Inferior parietal cortex (tissue), 1 donor: ENCODE measurements at regions not wholly inside any gene's neighbourhood (a gene's known extent, or its start where the extent isn't known, plus 50 kb on each side); places are given as distances from the start of the nearest gene placed in this dataset.

Experiments used
- DNase-seq: peaks from one replicate; pipeline ENCODE4 v3.0.0-alpha.2; 2016; ENCODE audit errors: extremely low spot score

DNA sequence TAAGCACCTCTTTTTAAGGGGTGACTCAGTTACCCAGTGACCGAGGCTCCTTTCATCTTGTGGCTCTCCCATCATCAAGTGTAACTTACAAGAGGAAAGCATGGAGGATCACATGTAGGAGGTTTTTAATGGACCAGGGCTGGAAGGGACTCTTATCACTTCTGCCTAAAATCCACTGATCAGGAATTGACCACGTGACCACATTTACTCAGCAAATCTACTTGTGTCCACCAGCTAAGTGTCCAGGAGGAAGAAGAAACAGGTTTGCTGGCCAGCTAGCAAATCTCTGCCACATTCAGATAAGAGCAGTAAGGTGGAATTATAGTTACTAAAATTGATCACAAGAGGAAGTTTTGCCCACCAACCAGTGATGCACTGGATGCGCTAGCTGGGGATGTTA, 486.0 kb downstream of the ENC1 start:
- no peak for DNase-seq

- DNase-seq, result no peak
These were observed 487.2 kb downstream of the ENC1 start for GRCh38 chr5:74153255-74153790.

DNA sequence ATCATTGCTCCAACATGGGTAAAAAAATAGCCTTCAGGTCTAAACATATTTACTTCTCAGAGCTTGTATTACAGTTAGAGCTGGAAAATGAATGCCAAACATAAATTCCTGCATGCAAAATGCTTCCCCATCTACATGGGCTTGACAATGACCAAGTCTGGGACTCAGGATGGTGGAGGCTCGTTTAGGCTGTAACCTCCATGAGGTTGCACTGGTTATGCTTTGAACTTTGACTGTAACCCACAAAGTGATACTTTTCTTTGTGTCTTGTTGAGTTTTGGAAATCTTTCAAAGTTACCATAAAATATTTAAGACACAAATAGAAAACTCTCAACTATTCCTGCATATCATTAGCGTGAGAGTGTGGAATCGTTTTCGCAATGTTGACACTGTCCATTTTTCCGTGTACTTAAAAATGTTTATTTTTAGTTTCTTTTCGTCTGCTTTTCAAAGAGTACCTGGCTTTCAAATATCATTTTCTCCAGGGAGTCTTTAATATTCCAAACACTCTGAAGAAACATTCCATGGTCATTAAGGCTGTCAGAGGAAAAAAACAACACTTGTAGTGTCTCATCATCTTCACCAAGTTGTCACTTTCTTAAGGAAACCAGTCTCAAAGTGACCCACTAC, 487.8 kb downstream of the ENC1 start:
- no peak for DNase-seq

- DNase-seq, result no peak
These were observed 488.4 kb downstream of the ENC1 start for GRCh38 chr5:74152136-74152535.

DNA sequence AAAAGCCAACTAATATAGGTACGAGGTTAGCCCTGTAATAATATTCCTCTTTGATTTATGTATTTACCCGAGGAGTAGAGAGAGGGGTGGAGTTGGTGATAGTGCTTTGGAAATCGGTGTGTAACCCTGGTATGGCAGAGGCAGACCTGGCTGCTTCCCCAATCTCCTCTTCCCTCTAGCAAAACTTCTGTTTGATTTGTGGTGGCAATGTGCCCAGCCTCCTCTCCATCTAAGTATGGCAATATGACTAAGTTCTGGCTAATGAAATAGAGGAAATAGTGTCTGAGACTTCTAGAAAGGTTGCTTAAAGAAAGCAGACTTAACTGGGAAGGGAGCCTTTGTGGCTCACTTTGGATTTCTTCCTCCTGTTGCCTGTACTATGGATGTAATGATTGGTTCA, 491.1 kb downstream of the ENC1 start:
- no peak for DNase-seq

- DNase-seq, result no peak
These were observed 492.2 kb downstream of the ENC1 start for GRCh38 chr5:74148321-74148720.

DNA sequence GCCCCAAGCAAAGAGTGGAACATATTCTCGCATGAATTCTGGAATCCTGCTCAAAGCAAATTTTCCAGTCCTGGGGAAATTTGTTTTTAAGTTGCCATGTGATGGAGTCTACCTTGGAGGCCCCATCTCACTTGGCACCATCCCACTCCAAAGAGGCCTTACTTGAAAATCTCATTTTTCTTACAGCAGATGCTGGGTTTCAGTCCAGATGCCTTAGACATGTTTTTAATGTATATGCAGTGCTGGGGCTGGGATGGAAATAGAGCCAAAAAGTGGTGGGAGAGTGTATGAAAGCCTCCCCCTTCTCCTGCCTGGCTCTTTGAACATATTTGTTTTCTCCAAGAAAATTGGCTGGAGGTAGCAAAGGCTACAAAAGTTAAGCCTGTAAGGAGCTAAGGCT, 493.7 kb downstream of the ENC1 start:
- DNase-seq, result no peak

DNA sequence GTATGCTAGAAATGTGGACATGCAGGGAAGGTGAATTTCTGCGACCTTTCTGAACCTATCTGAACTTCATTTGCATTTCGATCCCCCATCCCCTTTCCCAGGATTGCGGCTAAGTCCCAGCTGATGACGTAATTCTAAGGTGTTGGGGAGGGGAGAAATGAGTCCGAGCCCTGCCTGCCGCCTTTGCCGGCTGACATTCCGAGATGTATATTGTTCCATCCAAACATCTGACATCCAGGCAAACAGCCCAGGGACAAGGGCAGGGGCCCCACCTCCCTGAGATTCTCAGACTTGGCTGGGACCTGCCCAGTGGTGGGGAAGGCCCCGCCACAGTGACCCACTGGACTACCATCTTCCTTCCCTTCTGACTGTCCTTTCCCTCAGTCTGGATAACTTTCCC, 494.6 kb downstream of the ENC1 start:
- DNase-seq, result no peak

GRCh38 chr5:74143721-74144330, 496.7 kb downstream of the ENC1 start:
- peak; percentile 52 for DNase-seq

DNA sequence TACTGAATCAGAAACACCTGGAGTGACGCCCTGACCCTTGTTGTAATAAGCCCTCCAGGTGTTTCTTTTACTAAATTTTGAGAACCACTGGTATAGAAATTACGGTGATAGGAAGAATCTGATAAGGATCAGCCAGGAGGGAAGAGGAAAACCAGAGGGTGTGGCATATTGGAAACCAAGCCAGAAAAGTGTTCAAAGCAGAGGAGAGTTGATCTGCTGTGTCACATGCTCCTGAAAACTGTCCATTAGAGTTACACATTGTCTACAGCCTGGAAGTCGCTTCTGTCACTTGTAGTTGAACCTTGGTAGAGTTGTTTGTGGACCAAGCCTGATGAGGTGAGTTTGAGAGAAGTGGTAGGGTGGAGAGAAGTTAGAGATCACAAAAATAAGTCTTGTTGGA, 497.4 kb downstream of the ENC1 start:
- no peak for DNase-seq

- DNase-seq, result no peak
These were observed 499.5 kb downstream of the ENC1 start for GRCh38 chr5:74141053-74141452.

DNA sequence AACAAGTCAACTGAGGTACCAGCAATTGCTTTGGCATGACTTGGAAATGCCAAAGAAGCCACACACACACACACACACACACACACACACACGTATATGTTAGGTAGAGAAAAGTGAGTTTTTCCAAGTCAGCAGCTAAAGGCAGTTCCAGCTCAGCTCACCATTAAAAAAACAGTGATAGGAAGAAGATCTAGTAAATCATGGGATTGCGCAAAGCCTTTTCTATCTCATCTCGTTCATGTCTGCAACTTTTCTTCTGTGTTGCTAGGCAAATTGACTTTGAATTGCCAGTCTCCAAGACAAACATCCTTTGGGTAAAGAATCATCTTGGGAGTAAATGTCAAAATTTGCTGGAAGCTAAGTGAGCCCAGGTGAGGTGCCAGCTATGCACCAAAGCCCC, 500.1 kb downstream of the ENC1 start:
- no peak for DNase-seq

- DNase-seq, result no peak
These were observed 500.9 kb downstream of the ENC1 start for GRCh38 chr5:74139589-74139988.

- no peak for DNase-seq
These were observed 501.8 kb downstream of the ENC1 start for GRCh38 chr5:74138721-74139120.

GRCh38 chr5:74136276-74136825, 504.2 kb downstream of the ENC1 start:
- no peak for DNase-seq

- no peak for DNase-seq
These were observed 505.5 kb downstream of the ENC1 start for GRCh38 chr5:74135033-74135432.

GRCh38 chr5:74132485-74132884, 506.5 kb downstream of the ARHGEF28 start:
- no peak for DNase-seq

DNA sequence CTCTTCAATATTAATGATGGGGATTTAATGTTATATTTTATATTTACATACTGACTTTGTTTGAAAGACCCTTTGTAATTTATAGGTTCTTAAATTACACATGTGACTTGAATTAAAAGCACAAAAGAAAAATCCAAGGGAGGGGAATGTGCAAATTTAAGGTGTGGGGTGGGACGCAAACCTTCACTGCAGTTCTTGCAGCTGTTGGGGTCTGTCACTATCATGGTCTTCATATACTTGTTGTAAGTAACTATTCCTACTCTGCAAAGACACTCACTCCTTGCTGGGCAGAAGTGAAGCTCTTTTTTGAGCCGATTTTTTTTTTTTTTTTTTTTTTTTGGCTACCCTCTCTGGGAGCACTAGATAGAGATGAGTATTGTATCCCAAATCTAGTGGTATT, 505.3 kb downstream of the ARHGEF28 start:
- no peak for DNase-seq

DNA sequence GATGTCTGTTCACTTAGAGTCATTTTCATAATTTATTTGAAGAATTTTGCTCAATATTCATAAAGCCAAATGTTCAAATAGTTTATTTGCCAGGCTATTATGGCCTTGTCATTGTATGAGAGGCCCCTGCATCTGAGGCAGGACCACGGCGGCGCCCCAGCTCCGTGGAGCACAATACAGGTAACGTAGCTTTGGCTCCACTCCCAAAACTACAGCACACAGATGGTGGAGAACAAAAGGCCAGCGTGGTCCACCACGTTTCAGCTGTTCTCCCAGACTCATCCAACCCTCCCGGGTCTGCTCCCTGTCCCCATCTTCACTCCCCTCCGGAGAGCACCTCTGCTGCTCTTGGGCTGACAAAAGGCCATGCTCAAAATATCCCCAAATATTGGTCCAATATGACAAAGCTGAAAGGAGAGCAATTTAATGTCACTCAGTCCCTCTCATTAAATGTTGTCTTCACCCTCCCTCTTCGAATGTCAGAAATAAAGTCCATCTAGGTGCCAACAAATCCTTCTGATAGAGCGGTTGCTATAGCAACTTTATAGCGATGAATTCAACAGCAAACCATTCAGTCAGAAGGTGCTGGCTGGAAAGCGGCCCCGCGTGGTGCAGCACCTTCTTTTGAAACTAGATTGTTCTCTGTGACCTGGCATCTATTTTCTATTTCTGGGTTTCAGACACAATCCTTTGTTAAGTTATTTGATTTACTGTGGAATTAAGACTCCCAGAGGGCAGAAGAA, 504.3 kb downstream of the ARHGEF28 start:
- DNase-seq, result no peak

GRCh38 chr5:74127381-74128320, 501.7 kb downstream of the ARHGEF28 start:
- no peak for DNase-seq

- DNase-seq, result no peak
These were observed 500.3 kb downstream of the ARHGEF28 start for GRCh38 chr5:74126294-74126693.

DNA sequence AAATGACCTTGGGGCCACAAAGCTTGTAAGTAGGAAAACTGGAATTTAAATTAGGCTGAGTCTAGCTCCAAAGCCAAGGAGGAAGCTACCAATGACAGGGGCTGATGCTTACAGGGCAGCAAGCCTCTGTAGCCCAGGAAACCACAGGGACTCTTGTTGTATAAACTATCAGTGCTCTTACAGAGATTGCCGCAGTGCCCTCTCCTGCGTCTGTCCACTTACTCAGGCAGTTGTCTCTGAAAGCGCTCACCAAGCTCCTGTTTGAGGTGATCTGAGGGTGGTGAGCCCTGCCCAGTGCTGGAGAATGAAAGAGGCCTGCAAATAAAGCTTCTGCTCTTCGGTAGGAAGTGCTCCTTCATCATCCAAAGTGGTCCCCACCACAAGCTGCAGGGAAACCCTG, 498.8 kb downstream of the ARHGEF28 start:
- DNase-seq, result no peak
